DOHH2 (cell line): ENCODE measurements at regions not wholly inside any gene's neighbourhood (a gene's known extent, or its start where the extent isn't known, plus 50 kb on each side); places are given as distances from the start of the nearest gene placed in this dataset.

Experiments
- EZH2phosphoT487 ChIP-seq: fragments of 200-600 bp; sonication (generic); IDR thresholded peaks from 2 replicates; pipeline ENCODE4 v1.6.1; 2017; ENCODE audit warnings: borderline replicate concordance, mild to moderate bottlenecking, antibody characterized with exemption, low read length, moderate library complexity, mixed read lengths
- TF ChIP-seq, protein P1 (sequence below): fragments of 200-600 bp; sonication (generic); IDR thresholded peaks from one replicate; pipeline ENCODE4 v1.5.1; 2014; ENCODE audit warnings: antibody characterized with exemption, mild to moderate bottlenecking, low read depth, low read length; ENCODE audit not compliant: poor library complexity, severe bottlenecking

DNA sequence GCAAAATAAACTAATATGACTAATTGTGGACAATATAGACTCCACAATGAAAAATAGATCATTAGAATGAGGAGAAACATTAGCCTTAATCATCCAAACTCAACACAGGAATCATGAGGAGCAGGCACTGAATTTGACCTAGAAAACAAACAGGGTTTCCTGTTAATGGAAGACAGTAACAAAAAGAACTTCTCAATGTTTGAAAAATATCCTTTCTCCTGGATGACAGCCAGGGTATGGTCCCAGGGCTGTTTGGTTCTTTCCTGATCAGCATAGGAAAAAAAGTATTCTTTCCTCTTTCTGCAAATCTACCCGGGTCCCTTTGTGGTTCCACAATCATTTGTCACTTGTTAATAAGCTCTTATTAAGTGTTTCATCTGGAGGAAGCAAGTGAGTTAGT is 145.3 kb upstream of the SVIL start:
- TF ChIP-seq, protein P1, sequence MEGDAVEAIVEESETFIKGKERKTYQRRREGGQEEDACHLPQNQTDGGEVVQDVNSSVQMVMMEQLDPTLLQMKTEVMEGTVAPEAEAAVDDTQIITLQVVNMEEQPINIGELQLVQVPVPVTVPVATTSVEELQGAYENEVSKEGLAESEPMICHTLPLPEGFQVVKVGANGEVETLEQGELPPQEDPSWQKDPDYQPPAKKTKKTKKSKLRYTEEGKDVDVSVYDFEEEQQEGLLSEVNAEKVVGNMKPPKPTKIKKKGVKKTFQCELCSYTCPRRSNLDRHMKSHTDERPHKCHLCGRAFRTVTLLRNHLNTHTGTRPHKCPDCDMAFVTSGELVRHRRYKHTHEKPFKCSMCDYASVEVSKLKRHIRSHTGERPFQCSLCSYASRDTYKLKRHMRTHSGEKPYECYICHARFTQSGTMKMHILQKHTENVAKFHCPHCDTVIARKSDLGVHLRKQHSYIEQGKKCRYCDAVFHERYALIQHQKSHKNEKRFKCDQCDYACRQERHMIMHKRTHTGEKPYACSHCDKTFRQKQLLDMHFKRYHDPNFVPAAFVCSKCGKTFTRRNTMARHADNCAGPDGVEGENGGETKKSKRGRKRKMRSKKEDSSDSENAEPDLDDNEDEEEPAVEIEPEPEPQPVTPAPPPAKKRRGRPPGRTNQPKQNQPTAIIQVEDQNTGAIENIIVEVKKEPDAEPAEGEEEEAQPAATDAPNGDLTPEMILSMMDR, result no peak
- no peak for TF ChIP-seq EZH2phosphoT487
